NT2/D1 (cell line): ENCODE measurements at regions not wholly inside any gene's neighbourhood (a gene's known extent, or its start where the extent isn't known, plus 50 kb on each side); places are given as distances from the start of the nearest gene placed in this dataset.

Source experiments
- SUZ12 ChIP-seq: IDR thresholded peaks from 2 replicates; pipeline ENCODE4 v1.6.1; 2011; ENCODE audit not compliant: insufficient read length, insufficient read depth; ENCODE audit errors: extremely low read depth
- YY1 ChIP-seq: IDR thresholded peaks from 2 replicates; pipeline ENCODE4 v1.6.1; 2011; ENCODE audit not compliant: insufficient read length, insufficient read depth
- ZNF274 ChIP-seq: IDR thresholded peaks from 2 replicates; pipeline ENCODE4 v1.6.1; 2011; ENCODE audit warnings: mild to moderate bottlenecking, low read depth, low read length

- TF ChIP-seq YY1 = no peak
- no peak for TF ChIP-seq SUZ12
- no peak for TF ChIP-seq ZNF274
These were observed 82.1 kb downstream of the CDC42EP3 start for GRCh38 chr2:37589298-37589697.
